ENCODE measurements at regions not wholly inside any gene's neighbourhood (a gene's known extent, or its start where the extent isn't known, plus 50 kb on each side); places are given as distances from the start of the nearest gene placed in this dataset.

- BruUV-seq (replicated peaks), result no TSS peak
- peak; percentile 71 for DNase-seq (ENCODE audit: low spot score)
- Histone ChIP-seq H3K9me3 (ENCODE audit: low read depth, low read length, poor library complexity, severe bottlenecking) (no peaks in the 10 kb centered on the region), H3K27me3 (replicated peaks; ENCODE audit: insufficient read depth, low read depth, low read length, poor library complexity) (no peaks in the 10 kb centered on the region), H3K36me3 (ENCODE audit: insufficient read depth, low read length, poor library complexity, severe bottlenecking) (no peaks in the 10 kb centered on the region), H3K4me3 (ENCODE audit: low read depth, low read length, poor library complexity, severe bottlenecking) (no peak overlapping the region), H3K27ac (ENCODE audit: low read depth, low read length, poor library complexity, severe bottlenecking) (no peak overlapping the region), H3K4me1 (ENCODE audit: insufficient read depth, low read length, poor library complexity, severe bottlenecking) (peaks cover 23% of the 10 kb centered on the region)
- ChIA-PET CTCF (interaction anchor here (2.0 kb wide), 1 partner anchor 390 kb away, joined by 31 read pairs; no protein-coding TSS in a partner anchor), POLR2A (ENCODE audit: low non-redundant PET) (no interaction called here)
- TF ChIP-seq EZH2 (IDR thresholded peaks at IDR 0.05; ENCODE audit: borderline replicate concordance, low read depth, low read length, poor library complexity, severe bottlenecking), result no peak
- TF ChIP-seq CTCF (conservative IDR thresholded peaks at IDR 0.05; ENCODE audit: low read depth, low read length), result peak; percentile 64
- intact Hi-C loops (cut with micrococcal nuclease; ENCODE audit: unreplicated experiment), result loop anchor here (2.0 kb wide), 1 partner anchor 390 kb away; no protein-coding TSS in a partner anchor
These were observed 209.2 kb upstream of the FAM3C start for GRCh38 chr7:121605317-121605680.

GRCh38 chr7:121604627-121605316 is 208.7 kb upstream of the FAM3C start:
- intact Hi-C loops (cut with micrococcal nuclease; ENCODE audit: unreplicated experiment), result loop anchor here (2.0 to 5.0 kb wide), 3 partner anchors 232 to 477 kb away; no protein-coding TSS in a partner anchor
- TF ChIP-seq EZH2 (IDR thresholded peaks at IDR 0.05; ENCODE audit: borderline replicate concordance, low read depth, low read length, poor library complexity, severe bottlenecking) (no peak), CTCF (conservative IDR thresholded peaks at IDR 0.05; ENCODE audit: low read depth, low read length) (no peak)
- peaks cover 3% of the 10 kb centered on the region for H3K9me3 ChIP-seq (ENCODE audit: low read depth, low read length, poor library complexity, severe bottlenecking)
- BruUV-seq (replicated peaks), result no TSS peak
- DNase-seq (ENCODE audit: low spot score), result peak; percentile 32
- H3K36me3 ChIP-seq (ENCODE audit: insufficient read depth, low read length, poor library complexity, severe bottlenecking), result no peaks in the 10 kb centered on the region
- peaks cover 23% of the 10 kb centered on the region for H3K4me1 ChIP-seq (ENCODE audit: insufficient read depth, low read length, poor library complexity, severe bottlenecking)
- ChIA-PET POLR2A (ENCODE audit: low non-redundant PET) (no interaction called here), CTCF (interaction anchor here (0.6 to 2.0 kb wide), 2 partner anchors 381 to 390 kb away, joined by 3 to 31 read pairs; no protein-coding TSS in a partner anchor)
- no peak overlapping the region for H3K4me3 ChIP-seq (ENCODE audit: low read depth, low read length, poor library complexity, severe bottlenecking)
- H3K27ac ChIP-seq (ENCODE audit: low read depth, low read length, poor library complexity, severe bottlenecking), result peak overlapping the region; percentile 82
- H3K27me3 ChIP-seq (replicated peaks; ENCODE audit: insufficient read depth, low read depth, low read length, poor library complexity), result no peaks in the 10 kb centered on the region

GRCh38 chr7:121603886-121604285 is 207.8 kb upstream of the FAM3C start:
- TF ChIP-seq EZH2 (IDR thresholded peaks at IDR 0.05; ENCODE audit: borderline replicate concordance, low read depth, low read length, poor library complexity, severe bottlenecking) (no peak), CTCF (conservative IDR thresholded peaks at IDR 0.05; ENCODE audit: low read depth, low read length) (no peak)
- Histone ChIP-seq H3K9me3 (ENCODE audit: low read depth, low read length, poor library complexity, severe bottlenecking) (peaks cover 4% of the 10 kb centered on the region), H3K36me3 (ENCODE audit: insufficient read depth, low read length, poor library complexity, severe bottlenecking) (no peaks in the 10 kb centered on the region), H3K27ac (ENCODE audit: low read depth, low read length, poor library complexity, severe bottlenecking) (peak overlapping the region; percentile 82), H3K4me3 (ENCODE audit: low read depth, low read length, poor library complexity, severe bottlenecking) (no peak overlapping the region), H3K4me1 (ENCODE audit: insufficient read depth, low read length, poor library complexity, severe bottlenecking) (peaks cover 23% of the 10 kb centered on the region), H3K27me3 (replicated peaks; ENCODE audit: insufficient read depth, low read depth, low read length, poor library complexity) (no peaks in the 10 kb centered on the region)
- TSS peak; percentile 87 for BruUV-seq (replicated peaks)
- CTCF ChIA-PET, result interaction anchor here (1.4 kb wide), 1 partner anchor 390 kb away, joined by 6 read pairs; no protein-coding TSS in a partner anchor
- DNase-seq (ENCODE audit: low spot score), result no peak
- POLR2A ChIA-PET (ENCODE audit: low non-redundant PET), result interaction anchor here (0.7 kb wide), 1 partner anchor 68 kb away, joined by 4 read pairs; no protein-coding TSS in a partner anchor
- intact Hi-C loops (cut with micrococcal nuclease; ENCODE audit: unreplicated experiment), result loop anchor here (2.0 to 5.0 kb wide), 3 partner anchors 232 to 477 kb away; no protein-coding TSS in a partner anchor

Data from A673 (cell line).